WTC11 (cell line): ENCODE measurements at regions not wholly inside any gene's neighbourhood (a gene's known extent, or its start where the extent isn't known, plus 50 kb on each side); places are given as distances from the start of the nearest gene placed in this dataset.

ENCODE experiments used
- ATAC-seq: fragments of 200-7000 bp; cut with Tn5 transposase; 2 replicates; pipeline ENCODE4 v1.10.0; 2021; ENCODE audit warnings: mild to moderate bottlenecking, moderate library complexity
- CTCF ChIA-PET: fragments of 300-600 bp; sonication (Branson Sonifier 250); formaldehyde crosslinking; loops from one replicate; lab custom pipeline; 2021; ENCODE audit warnings: antibody characterized with exemption; lab: Charles Lee
- POLR2A ChIA-PET: fragments of 350-600 bp; sonication (Branson Sonifier 250); formaldehyde crosslinking; loops from one replicate; lab custom pipeline; 2021; ENCODE audit warnings: antibody characterized with exemption; lab: Charles Lee
- DNase-seq: peaks from one replicate; pipeline ENCODE4 v3.0.0; 2021; ENCODE audit warnings: low spot score
- H3K27ac Mint-ChIP-seq: 2 replicates; pipeline ENCODE4 v1.8.0; 2021; ENCODE audit warnings: mixed read lengths
- H3K27me3 Mint-ChIP-seq: 2 replicates; pipeline ENCODE4 v1.8.0; 2021; ENCODE audit warnings: low read depth, mild to moderate bottlenecking, moderate library complexity, mixed read lengths
- H3K36me3 Mint-ChIP-seq: 2 replicates; pipeline ENCODE4 v1.8.0; 2021; ENCODE audit warnings: mixed read lengths
- H3K4me1 Mint-ChIP-seq: 2 replicates; pipeline ENCODE4 v1.8.0; 2022; ENCODE audit warnings: mixed read lengths
- H3K4me3 Mint-ChIP-seq: 2 replicates; pipeline ENCODE4 v1.8.0; 2021; ENCODE audit warnings: mild to moderate bottlenecking, moderate library complexity, mixed read lengths
- H3K9me3 Mint-ChIP-seq: 2 replicates; pipeline ENCODE4 v1.8.0; 2021; ENCODE audit warnings: mixed read lengths
- AFF4 ChIP-seq: sonication (generic); formaldehyde crosslinking; IDR thresholded peaks from 2 replicates; pipeline ENCODE4 v1.8.1; 2023; ENCODE audit warnings: mild to moderate bottlenecking, missing genetic modification reagents, borderline replicate concordance
- ATF1 ChIP-seq: sonication (generic); formaldehyde crosslinking; IDR thresholded peaks from 2 replicates; pipeline ENCODE4 v1.8.1; 2023; ENCODE audit warnings: mild to moderate bottlenecking, moderate library complexity, missing genetic modification reagents
- CREB1 ChIP-seq: sonication (generic); formaldehyde crosslinking; IDR thresholded peaks from 2 replicates; pipeline ENCODE4 v1.8.0; 2023; ENCODE audit warnings: mild to moderate bottlenecking, missing genetic modification reagents
- CTCF ChIP-seq: fragments of 200-600 bp; IDR thresholded peaks from 2 replicates; pipeline ENCODE4 v1.8.0; 2022; ENCODE audit warnings: antibody characterized with exemption
- ERG ChIP-seq: fragments of 250-450 bp; sonication (Bioruptor Pico); IDR thresholded peaks from 2 replicates; pipeline ENCODE4 v1.8.0; 2021; ENCODE audit warnings: mild to moderate bottlenecking
- FOXK1 ChIP-seq: sonication (generic); formaldehyde crosslinking; IDR thresholded peaks from 2 replicates; pipeline ENCODE4 v1.8.0; 2022; ENCODE audit warnings: mild to moderate bottlenecking, moderate library complexity, missing genetic modification reagents
- GABPB1 ChIP-seq: sonication (generic); formaldehyde crosslinking; IDR thresholded peaks from 2 replicates; pipeline ENCODE4 v1.8.1; 2023; ENCODE audit warnings: mild to moderate bottlenecking, missing genetic modification reagents
- IRF2 ChIP-seq: sonication (generic); formaldehyde crosslinking; IDR thresholded peaks from 2 replicates; pipeline ENCODE4 v1.8.0; 2022; ENCODE audit warnings: low read depth, missing genetic modification reagents, borderline replicate concordance
- MYBL2 ChIP-seq: sonication (generic); formaldehyde crosslinking; IDR thresholded peaks from 2 replicates; pipeline ENCODE4 v1.8.1; 2023; ENCODE audit warnings: mild to moderate bottlenecking, moderate library complexity, missing genetic modification reagents
- NFATC4 ChIP-seq: fragments of 250-450 bp; sonication (Bioruptor Pico); IDR thresholded peaks from 2 replicates; pipeline ENCODE4 v1.9.0; 2021; ENCODE audit warnings: mild to moderate bottlenecking
- NFE2L1 ChIP-seq: sonication (generic); formaldehyde crosslinking; IDR thresholded peaks from 2 replicates; pipeline ENCODE4 v1.8.1; 2023; ENCODE audit warnings: missing genetic modification reagents
- NR1H2 ChIP-seq: sonication (generic); formaldehyde crosslinking; IDR thresholded peaks from 2 replicates; pipeline ENCODE4 v1.9.0; 2021; ENCODE audit warnings: mild to moderate bottlenecking, moderate library complexity, missing genetic modification reagents
- NR2C2 ChIP-seq: sonication (generic); formaldehyde crosslinking; IDR thresholded peaks from 2 replicates; pipeline ENCODE4 v1.8.0; 2022; ENCODE audit warnings: mild to moderate bottlenecking, missing genetic modification reagents
- OVOL2 ChIP-seq: fragments of 250-450 bp; sonication (Bioruptor Pico); IDR thresholded peaks from 2 replicates; pipeline ENCODE4 v1.9.0; 2021; ENCODE audit warnings: mild to moderate bottlenecking, borderline replicate concordance
- PREB ChIP-seq: sonication (generic); formaldehyde crosslinking; IDR thresholded peaks from 2 replicates; pipeline ENCODE4 v1.8.1; 2022; ENCODE audit warnings: mild to moderate bottlenecking, missing genetic modification reagents, moderate library complexity, borderline replicate concordance
- PRRX2 ChIP-seq: fragments of 250-450 bp; sonication (Bioruptor Pico); IDR thresholded peaks from 2 replicates; pipeline ENCODE4 v1.8.0; 2021; ENCODE audit warnings: mild to moderate bottlenecking
- SP1 ChIP-seq: sonication (generic); formaldehyde crosslinking; conservative IDR thresholded peaks from 2 replicates; pipeline ENCODE4 v1.8.1; 2022; ENCODE audit warnings: missing genetic modification reagents
- STAT6 ChIP-seq: sonication (generic); formaldehyde crosslinking; conservative IDR thresholded peaks from 2 replicates; pipeline ENCODE4 v1.8.1; 2023; ENCODE audit warnings: mild to moderate bottlenecking, low read depth, missing genetic modification reagents, moderate library complexity
- TCF7 ChIP-seq: sonication (generic); formaldehyde crosslinking; IDR thresholded peaks from 2 replicates; pipeline ENCODE4 v1.8.0; 2022; ENCODE audit warnings: mild to moderate bottlenecking, low read depth, missing genetic modification reagents, moderate library complexity
- TEAD4 ChIP-seq: sonication (generic); formaldehyde crosslinking; IDR thresholded peaks from 2 replicates; pipeline ENCODE4 v1.8.0; 2022; ENCODE audit warnings: mild to moderate bottlenecking, missing genetic modification reagents
- ZNF219 ChIP-seq: sonication (generic); formaldehyde crosslinking; IDR thresholded peaks from 2 replicates; pipeline ENCODE4 v1.8.0; 2023; ENCODE audit warnings: missing genetic modification reagents, mild to moderate bottlenecking, borderline replicate concordance
- ZNF512 ChIP-seq: sonication (generic); formaldehyde crosslinking; IDR thresholded peaks from 2 replicates; pipeline ENCODE4 v1.8.1; 2022; ENCODE audit warnings: missing genetic modification reagents, borderline replicate concordance
- ZNF671 ChIP-seq: fragments of 250-450 bp; sonication (Bioruptor Pico); IDR thresholded peaks from 2 replicates; pipeline ENCODE4 v1.8.0; 2021; ENCODE audit warnings: mild to moderate bottlenecking

- DNase-seq = no peak
- Mint-ChIP-seq H3K36me3 (0 out of 2 replicates have a peak, but pooled peaks cover 3% of the 10 kb centered on the region), H3K27ac (no peak overlapping the region), H3K9me3 (peaks cover 17% of the 10 kb centered on the region), H3K4me3 (no peak overlapping the region), H3K27me3 (no peaks in the 10 kb centered on the region), H3K4me1 (no peaks in the 10 kb centered on the region)
- no peak for ATAC-seq
- TF ChIP-seq NR1H2 (CRISPR knock-in tag) (no peak), FOXK1 (CRISPR knock-in tag) (no peak), CTCF (no peak)
- CTCF ChIA-PET = no interaction called here
- POLR2A ChIA-PET = interaction anchor here (0.6 kb wide), 1 partner anchor 116 kb away, joined by 5 read pairs; no protein-coding TSS in a partner anchor
Observed at GRCh38 chr1:194161591-194161990, 975.2 kb upstream of the B3GALT2 start.

GRCh38 chr1:194159941-194160340, 973.5 kb upstream of the B3GALT2 start:
- DNase-seq (no peak), ATAC-seq (peak; percentile 51)
- H3K9me3 Mint-ChIP-seq = peaks cover 17% of the 10 kb centered on the region
- no peaks in the 10 kb centered on the region for H3K27me3 Mint-ChIP-seq
- CTCF ChIA-PET = no interaction called here
- H3K4me3 Mint-ChIP-seq = no peak overlapping the region
- no peaks in the 10 kb centered on the region for H3K4me1 Mint-ChIP-seq
- POLR2A ChIA-PET = no interaction called here
- no peak overlapping the region for H3K27ac Mint-ChIP-seq
- TF ChIP-seq STAT6 (no peak), GABPB1 (CRISPR knock-in tag) (no peak), ERG (CRISPR knock-in tag) (no peak), PREB (CRISPR knock-in tag) (no peak), ZNF219 (CRISPR knock-in tag) (no peak), SP1 (CRISPR knock-in tag) (no peak), ZNF512 (CRISPR knock-in tag) (no peak), ATF1 (CRISPR knock-in tag) (no peak), CREB1 (CRISPR knock-in tag) (no peak), IRF2 (no peak), OVOL2 (CRISPR knock-in tag) (no peak), NR2C2 (CRISPR knock-in tag) (no peak)
- H3K36me3 Mint-ChIP-seq = 0 out of 2 replicates have a peak, but pooled peaks cover 3% of the 10 kb centered on the region

GRCh38 chr1:194155962-194156361, 969.5 kb upstream of the B3GALT2 start:
- Mint-ChIP-seq H3K27ac (no peak overlapping the region), H3K4me1 (no peaks in the 10 kb centered on the region), H3K4me3 (no peak overlapping the region), H3K9me3 (peaks cover 17% of the 10 kb centered on the region), H3K36me3 (0 out of 2 replicates have a peak, but pooled peaks cover 3% of the 10 kb centered on the region), H3K27me3 (no peaks in the 10 kb centered on the region)
- ATAC-seq = no peak
- no peak for DNase-seq
- ChIA-PET CTCF (no interaction called here), POLR2A (no interaction called here)
- TF ChIP-seq PRRX2 (CRISPR knock-in tag) (no peak), NFE2L1 (CRISPR knock-in tag) (no peak), TCF7 (CRISPR knock-in tag) (no peak), ZNF671 (CRISPR knock-in tag) (no peak), MYBL2 (CRISPR knock-in tag) (no peak), AFF4 (CRISPR knock-in tag) (no peak), NFATC4 (CRISPR knock-in tag) (no peak), TEAD4 (CRISPR knock-in tag) (no peak)
